T-helper 2 cell treated with Interferon-gamma antibody and Interleukin-4, amounts not matched to agents 5 μg/mL and 100 μg/mL, for 36 hours (primary cell): ENCODE measurements at regions not wholly inside any gene's neighbourhood (a gene's known extent, or its start where the extent isn't known, plus 50 kb on each side); places are given as distances from the start of the nearest gene placed in this dataset.
"Not testable (repeated sequence)": the region's sequence is repeated elsewhere in the genome, so short reads cannot be mapped to it uniquely, and the experiment has no call there.

ENCODE experiments used
- DNase-seq: peaks from one replicate; pipeline ENCODE4 v3.0.0; 2021; ENCODE audit warnings: low spot score
- H3K27ac Mint-ChIP-seq: one replicate; pipeline ENCODE4 v1.8.0; 2021; ENCODE audit warnings: mild to moderate bottlenecking, mixed read lengths
- H3K27me3 Mint-ChIP-seq: one replicate; pipeline ENCODE4 v1.8.0; 2021; ENCODE audit warnings: low read depth, mixed read lengths
- H3K36me3 Mint-ChIP-seq: one replicate; pipeline ENCODE4 v1.8.0; 2021; ENCODE audit warnings: low read depth, mixed read lengths
- H3K4me1 Mint-ChIP-seq: one replicate; pipeline ENCODE4 v1.8.0; 2021; ENCODE audit warnings: low read depth, mixed read lengths
- H3K4me3 Mint-ChIP-seq: one replicate; pipeline ENCODE4 v1.8.0; 2022; ENCODE audit warnings: mild to moderate bottlenecking, moderate library complexity, mixed read lengths
- H3K9me3 Mint-ChIP-seq: one replicate; pipeline ENCODE4 v1.8.0; 2021; ENCODE audit warnings: mixed read lengths

GRCh38 chr13:61094865-61095264 lies 320.8 kb downstream of the PCDH20 start:
- no peaks in the 10 kb centered on the region for H3K36me3 Mint-ChIP-seq
- H3K27me3 Mint-ChIP-seq: no peaks in the 10 kb centered on the region
- H3K4me3 Mint-ChIP-seq: no peak overlapping the region
- no peaks in the 10 kb centered on the region for H3K4me1 Mint-ChIP-seq
- no peak overlapping the region for H3K27ac Mint-ChIP-seq
- H3K9me3 Mint-ChIP-seq: peaks cover 25% of the 10 kb centered on the region
- DNase-seq: no peak

GRCh38 chr13:61089894-61090293 lies 325.8 kb downstream of the PCDH20 start:
- not testable (repeated sequence) for H3K4me3 Mint-ChIP-seq
- peaks cover 35% of the 10 kb centered on the region for H3K9me3 Mint-ChIP-seq

GRCh38 chr13:61086087-61086486 lies 329.6 kb downstream of the PCDH20 start:
- Mint-ChIP-seq H3K4me3 (no peak overlapping the region), H3K27me3 (no peaks in the 10 kb centered on the region)

More at GRCh38 chr13:61089894-61090293, 325.8 kb downstream of the PCDH20 start:
- not testable (repeated sequence) for H3K4me1 Mint-ChIP-seq, H3K27ac Mint-ChIP-seq, H3K36me3 Mint-ChIP-seq, DNase-seq, H3K27me3 Mint-ChIP-seq

GRCh38 chr13:61084988-61085387 lies 330.7 kb downstream of the PCDH20 start:
- H3K4me1 Mint-ChIP-seq: no peaks in the 10 kb centered on the region
- no peaks in the 10 kb centered on the region for H3K36me3 Mint-ChIP-seq
- H3K4me3 Mint-ChIP-seq: no peak overlapping the region
- H3K9me3 Mint-ChIP-seq: peaks cover 26% of the 10 kb centered on the region
- DNase-seq: no peak
- H3K27ac Mint-ChIP-seq: no peak overlapping the region
- H3K27me3 Mint-ChIP-seq: no peaks in the 10 kb centered on the region

More at GRCh38 chr13:61086087-61086486, 329.6 kb downstream of the PCDH20 start:
- no peak for DNase-seq
- H3K27ac Mint-ChIP-seq: no peak overlapping the region
- H3K9me3 Mint-ChIP-seq: peaks cover 23% of the 10 kb centered on the region
- no peaks in the 10 kb centered on the region for H3K36me3 Mint-ChIP-seq
- H3K4me1 Mint-ChIP-seq: no peaks in the 10 kb centered on the region

- H3K27ac Mint-ChIP-seq: no peak overlapping the region
- H3K36me3 Mint-ChIP-seq: no peaks in the 10 kb centered on the region
- H3K4me1 Mint-ChIP-seq: no peaks in the 10 kb centered on the region
- H3K27me3 Mint-ChIP-seq: no peaks in the 10 kb centered on the region
- H3K4me3 Mint-ChIP-seq: no peak overlapping the region
- peaks cover 15% of the 10 kb centered on the region for H3K9me3 Mint-ChIP-seq
- no peak for DNase-seq
Observed at GRCh38 chr13:61078976-61079770, 336.5 kb downstream of the PCDH20 start.

- no peak for DNase-seq
- H3K36me3 Mint-ChIP-seq: no peaks in the 10 kb centered on the region
- H3K27me3 Mint-ChIP-seq: no peaks in the 10 kb centered on the region
- H3K4me3 Mint-ChIP-seq: no peak overlapping the region
- no peak overlapping the region for H3K27ac Mint-ChIP-seq
- no peaks in the 10 kb centered on the region for H3K4me1 Mint-ChIP-seq
- no peaks in the 10 kb centered on the region for H3K9me3 Mint-ChIP-seq
Observed at GRCh38 chr13:61052175-61052574, 363.5 kb downstream of the PCDH20 start.

GRCh38 chr13:61045251-61045650 lies 370.4 kb downstream of the PCDH20 start:
- no peak overlapping the region for H3K4me3 Mint-ChIP-seq
- no peak overlapping the region for H3K27ac Mint-ChIP-seq
- H3K4me1 Mint-ChIP-seq: no peaks in the 10 kb centered on the region
- DNase-seq: no peak
- no peaks in the 10 kb centered on the region for H3K36me3 Mint-ChIP-seq
- H3K9me3 Mint-ChIP-seq: no peaks in the 10 kb centered on the region
- no peaks in the 10 kb centered on the region for H3K27me3 Mint-ChIP-seq

- no peak overlapping the region for H3K4me3 Mint-ChIP-seq
- H3K27ac Mint-ChIP-seq: no peak overlapping the region
- no peaks in the 10 kb centered on the region for H3K27me3 Mint-ChIP-seq
- H3K9me3 Mint-ChIP-seq: peaks cover 4% of the 10 kb centered on the region
- DNase-seq: no peak
- H3K36me3 Mint-ChIP-seq: no peaks in the 10 kb centered on the region
- H3K4me1 Mint-ChIP-seq: no peaks in the 10 kb centered on the region
Observed at GRCh38 chr13:61040181-61040580, 375.5 kb downstream of the PCDH20 start.

GRCh38 chr13:61039302-61039701 lies 376.3 kb downstream of the PCDH20 start:
- H3K4me3 Mint-ChIP-seq: no peak overlapping the region
- no peak for DNase-seq
- peaks cover 4% of the 10 kb centered on the region for H3K9me3 Mint-ChIP-seq
- H3K36me3 Mint-ChIP-seq: no peaks in the 10 kb centered on the region
- H3K27ac Mint-ChIP-seq: no peak overlapping the region
- H3K27me3 Mint-ChIP-seq: no peaks in the 10 kb centered on the region
- H3K4me1 Mint-ChIP-seq: no peaks in the 10 kb centered on the region

- Mint-ChIP-seq H3K36me3 (no peaks in the 10 kb centered on the region), H3K4me3 (no peak overlapping the region), H3K27me3 (no peaks in the 10 kb centered on the region), H3K27ac (no peak overlapping the region), H3K9me3 (peaks cover 4% of the 10 kb centered on the region), H3K4me1 (no peaks in the 10 kb centered on the region)
- DNase-seq: no peak
Observed at GRCh38 chr13:61036715-61037114, 378.9 kb downstream of the PCDH20 start.

- DNase-seq: no peak
- no peaks in the 10 kb centered on the region for H3K36me3 Mint-ChIP-seq
- no peaks in the 10 kb centered on the region for H3K27me3 Mint-ChIP-seq
- H3K4me3 Mint-ChIP-seq: no peak overlapping the region
- H3K4me1 Mint-ChIP-seq: no peaks in the 10 kb centered on the region
- H3K27ac Mint-ChIP-seq: no peak overlapping the region
- H3K9me3 Mint-ChIP-seq: peaks cover 11% of the 10 kb centered on the region
Observed at GRCh38 chr13:61030445-61030844, 385.2 kb downstream of the PCDH20 start.

- Mint-ChIP-seq H3K27me3 (no peaks in the 10 kb centered on the region), H3K27ac (no peak overlapping the region), H3K4me1 (no peaks in the 10 kb centered on the region), H3K9me3 (peaks cover 11% of the 10 kb centered on the region), H3K4me3 (no peak overlapping the region), H3K36me3 (no peaks in the 10 kb centered on the region)
- DNase-seq: no peak
Observed at GRCh38 chr13:61029064-61029463, 386.6 kb downstream of the PCDH20 start.

GRCh38 chr13:61024046-61024445 lies 391.6 kb downstream of the PCDH20 start:
- Mint-ChIP-seq H3K9me3 (peaks cover 8% of the 10 kb centered on the region), H3K27ac (no peak overlapping the region), H3K4me3 (no peak overlapping the region), H3K4me1 (no peaks in the 10 kb centered on the region), H3K27me3 (no peaks in the 10 kb centered on the region), H3K36me3 (no peaks in the 10 kb centered on the region)
- no peak for DNase-seq

GRCh38 chr13:61021838-61022237 lies 393.8 kb downstream of the PCDH20 start:
- Mint-ChIP-seq H3K4me1 (no peaks in the 10 kb centered on the region), H3K4me3 (no peak overlapping the region), H3K9me3 (peaks cover 5% of the 10 kb centered on the region), H3K27me3 (no peaks in the 10 kb centered on the region), H3K27ac (no peak overlapping the region), H3K36me3 (no peaks in the 10 kb centered on the region)
- DNase-seq: no peak

- no peak overlapping the region for H3K4me3 Mint-ChIP-seq
- no peak overlapping the region for H3K27ac Mint-ChIP-seq
- DNase-seq: no peak
- H3K27me3 Mint-ChIP-seq: no peaks in the 10 kb centered on the region
- H3K9me3 Mint-ChIP-seq: peaks cover 24% of the 10 kb centered on the region
- no peaks in the 10 kb centered on the region for H3K4me1 Mint-ChIP-seq
- no peaks in the 10 kb centered on the region for H3K36me3 Mint-ChIP-seq
Observed at GRCh38 chr13:61013796-61014195, 401.9 kb downstream of the PCDH20 start.
